Lower leg skin (tissue), 4 donors: ENCODE measurements at regions not wholly inside any gene's neighbourhood (a gene's known extent, or its start where the extent isn't known, plus 50 kb on each side); places are given as distances from the start of the nearest gene placed in this dataset.
A peak's percentile ranks its signal among the peaks of the same experiment; 100 is the strongest.

ENCODE experiments used
- DNase-seq, 2 donors: peaks; one replicate each; pipeline ENCODE4 v3.0.0-alpha.2; 2019; ENCODE audit warnings: low spot score in 2 of 2
- H3K4me3 ChIP-seq: fragments of 200-600 bp; sonication (generic); 2 replicates; pipeline ENCODE4 v1.5.1; 2017; ENCODE audit warnings: mild to moderate bottlenecking, low read depth; ENCODE audit not compliant: poor library complexity, severe bottlenecking
- CTCF ChIP-seq, 3 donors: fragments of 450-650 bp; IDR thresholded peaks; one replicate each; pipeline ENCODE4 v1.5.1; 2016; ENCODE audit warnings: antibody characterized with exemption in 3 of 3, mild to moderate bottlenecking in 3 of 3, moderate library complexity in 2 of 3
- POLR2A ChIP-seq, 2 donors: fragments of 450-650 bp; IDR thresholded peaks; one replicate each; pipeline ENCODE4 v1.6.1; 2016 to 2017; ENCODE audit warnings: antibody characterized with exemption in 2 of 2, mild to moderate bottlenecking in 1 of 2, moderate library complexity in 1 of 2
- WGBS, 2 donors: methylation state at CpG; one replicate each; pipeline ENCODE4 v1.1.5; 2018; 5-methylcytosine and 5-hydroxymethylcytosine counted together
- intact Hi-C: fragments of 100-400 bp; cut with DNase I; formaldehyde crosslinking; loops from one replicate; pipeline ENCODE4 v1.15.0; 2023; ENCODE audit warnings: low total_unique reads

- intact Hi-C loops: no loop called here
- WGBS, 2 donors: 84% methylated on average over 17 of the region's 17 CpGs
- peak in 1 of 2 donors; percentile 80 for DNase-seq
- no peak overlapping the region for H3K4me3 ChIP-seq
- no peak for TF ChIP-seq POLR2A (IDR thresholded peaks at IDR 0.05)
- no peak for TF ChIP-seq CTCF (IDR thresholded peaks at IDR 0.05)
Observed at GRCh38 chr10:3415878-3416605, 243.5 kb upstream of the PITRM1 start.

- WGBS, 2 donors: 84 to 87% methylated on average over 20 of the region's 21 CpGs
- intact Hi-C loops: no loop called here
- H3K4me3 ChIP-seq: no peak overlapping the region
- TF ChIP-seq CTCF (IDR thresholded peaks at IDR 0.05): no peak
- peak in 1 of 2 donors; percentile 80 for DNase-seq
Observed at GRCh38 chr10:3415038-3415736, 242.6 kb upstream of the PITRM1 start.

GRCh38 chr10:3414667-3415023 is 242.1 kb upstream of the PITRM1 start:
- WGBS, 2 donors: 86 to 87% methylated on average over 10 of the region's 10 CpGs
- intact Hi-C loops: no loop called here
- H3K4me3 ChIP-seq: no peak overlapping the region
- peak in 1 of 2 donors; percentile 70 for DNase-seq
- TF ChIP-seq CTCF (IDR thresholded peaks at IDR 0.05): no peak
- no peak for TF ChIP-seq POLR2A (IDR thresholded peaks at IDR 0.05)

GRCh38 chr10:3413937-3414666 is 241.5 kb upstream of the PITRM1 start:
- intact Hi-C loops: no loop called here
- WGBS, 2 donors: 95 to 97% methylated on average over 23 of the region's 23 CpGs
- no peak for TF ChIP-seq POLR2A (IDR thresholded peaks at IDR 0.05)
- no peak for TF ChIP-seq CTCF (IDR thresholded peaks at IDR 0.05)
- no peak overlapping the region for H3K4me3 ChIP-seq
- peak in 1 of 2 donors; percentile 74 for DNase-seq

GRCh38 chr10:3412646-3413045 is 240.1 kb upstream of the PITRM1 start:
- WGBS, 2 donors: 90 to 91% methylated on average over 15 to 16 of the region's 16 CpGs
- H3K4me3 ChIP-seq: no peak overlapping the region
- TF ChIP-seq CTCF (IDR thresholded peaks at IDR 0.05) (no peak), POLR2A (IDR thresholded peaks at IDR 0.05) (no peak)
- intact Hi-C loops: no loop called here
- peak in 1 of 2 donors; percentile 74 for DNase-seq
